Erythroblast (primary cell): ENCODE measurements at regions not wholly inside any gene's neighbourhood (a gene's known extent, or its start where the extent isn't known, plus 50 kb on each side); places are given as distances from the start of the nearest gene placed in this dataset.
"Not testable (repeated sequence)": the region's sequence is repeated elsewhere in the genome, so short reads cannot be mapped to it uniquely, and the experiment has no call there.

ENCODE experiments used
- DNase-seq, 2 experiments: peaks; one replicate each; lab custom pipeline; 2025; lab: John Stamatoyannopoulos, UW
- GATA1 ChIP-seq: IDR thresholded peaks from 2 replicates; pipeline ENCODE4 v1.6.1; 2011; ENCODE audit warnings: low read depth, mild to moderate bottlenecking, control low read depth, low read length, moderate library complexity
- POLR2A ChIP-seq: IDR thresholded peaks from 2 replicates; pipeline ENCODE4 v1.6.1; 2011; ENCODE audit warnings: mild to moderate bottlenecking, low read length

GRCh38 chr10:123385508-123386080 lies 231.4 kb downstream of the BUB3 start:
- no peak for DNase-seq
- TF ChIP-seq GATA1 (no peak), POLR2A (no peak)

GRCh38 chr10:123389520-123389919 lies 235.3 kb downstream of the BUB3 start:
- TF ChIP-seq GATA1 = no peak
- DNase-seq = no peak

GRCh38 chr10:123390332-123390731 lies 236.1 kb downstream of the BUB3 start:
- TF ChIP-seq POLR2A = no peak
- no peak for TF ChIP-seq GATA1
- no peak for DNase-seq

GRCh38 chr10:123390874-123391273 lies 236.7 kb downstream of the BUB3 start:
- TF ChIP-seq POLR2A (no peak), GATA1 (no peak)
- no peak for DNase-seq

- TF ChIP-seq GATA1 (no peak), POLR2A (no peak)
- DNase-seq = no peak
Measured at GRCh38 chr10:123391275-123392028, 237.2 kb downstream of the BUB3 start.

- DNase-seq = no peak
Measured at GRCh38 chr10:123392182-123392963, 238.2 kb downstream of the BUB3 start.

GRCh38 chr10:123393170-123393569 lies 239.0 kb downstream of the BUB3 start:
- TF ChIP-seq GATA1 (no peak), POLR2A (no peak)
- no peak for DNase-seq

More at GRCh38 chr10:123392182-123392963, 238.2 kb downstream of the BUB3 start:
- no peak for TF ChIP-seq POLR2A
- TF ChIP-seq GATA1 = no peak

GRCh38 chr10:123394382-123394781 lies 240.2 kb downstream of the BUB3 start:
- DNase-seq = no peak
- TF ChIP-seq GATA1 = no peak
- no peak for TF ChIP-seq POLR2A

- not testable (repeated sequence) for DNase-seq
Measured at GRCh38 chr10:123395234-123395633, 241.0 kb downstream of the BUB3 start.

- no peak for TF ChIP-seq POLR2A
- no peak for TF ChIP-seq GATA1
- no peak for DNase-seq
Measured at GRCh38 chr10:123395906-123396305, 241.7 kb downstream of the BUB3 start.

GRCh38 chr10:123398180-123398591 lies 244.0 kb downstream of the BUB3 start:
- no peak for DNase-seq
- no peak for TF ChIP-seq POLR2A
- no peak for TF ChIP-seq GATA1

- DNase-seq = no peak
- TF ChIP-seq GATA1 = no peak
- TF ChIP-seq POLR2A = no peak
Measured at GRCh38 chr10:123398756-123399155, 244.6 kb downstream of the BUB3 start.

GRCh38 chr10:123399276-123399839 lies 245.2 kb downstream of the BUB3 start:
- no peak for DNase-seq
- TF ChIP-seq GATA1 (no peak), POLR2A (no peak)

GRCh38 chr10:123402021-123402420 lies 247.8 kb downstream of the BUB3 start:
- no peak for TF ChIP-seq POLR2A
- TF ChIP-seq GATA1 = no peak
- DNase-seq = no peak

GRCh38 chr10:123402656-123403055 lies 248.5 kb downstream of the BUB3 start:
- TF ChIP-seq GATA1 = no peak
- TF ChIP-seq POLR2A = no peak
- DNase-seq = no peak
